Ascending aorta (tissue), 2 donors: ENCODE measurements at regions not wholly inside any gene's neighbourhood (a gene's known extent, or its start where the extent isn't known, plus 50 kb on each side); places are given as distances from the start of the nearest gene placed in this dataset.

ENCODE experiments used
- DNase-seq, 2 donors: peaks; one replicate each; pipeline ENCODE4 v3.0.0-alpha.2; 2019; ENCODE audit warnings: low spot score in 2 of 2
- H3K27ac ChIP-seq, 2 donors: fragments of 200-600 bp; sonication (generic); one replicate each; pipeline ENCODE4 v1.5.1; 2016 to 2017; ENCODE audit warnings: mild to moderate bottlenecking in 1 of 2
- H3K27me3 ChIP-seq: fragments of 200-600 bp; sonication (generic); one replicate; pipeline ENCODE4 v1.5.1; 2017
- H3K36me3 ChIP-seq, 2 donors: fragments of 200-600 bp; sonication (generic); one replicate each; pipeline ENCODE4 v1.5.1; 2016
- H3K4me1 ChIP-seq, 2 donors: fragments of 200-600 bp; sonication (generic); one replicate each; pipeline ENCODE4 v1.5.1; 2016 to 2017; ENCODE audit warnings: mild to moderate bottlenecking in 1 of 2
- H3K4me3 ChIP-seq, 2 donors: fragments of 200-600 bp; sonication (generic); one replicate each; pipeline ENCODE4 v1.5.1; 2016 to 2017; ENCODE audit warnings: mild to moderate bottlenecking in 1 of 2
- H3K9me3 ChIP-seq, 2 donors: fragments of 200-600 bp; sonication (generic); one replicate each; pipeline ENCODE4 v1.5.1; 2016
- CTCF ChIP-seq, 3 experiments: fragments of 200-600 bp in 2 of 3; fragments of 450-650 bp in 1 of 3; sonication (generic) in 2 of 3; IDR thresholded peaks; one replicate each; pipeline ENCODE4 v1.5.1; 2016 to 2019; ENCODE audit warnings: antibody characterized with exemption in 3 of 3, mild to moderate bottlenecking in 1 of 3, moderate library complexity in 1 of 3
- intact Hi-C: fragments of 100-400 bp; cut with DNase I; formaldehyde crosslinking; loops from one replicate; pipeline ENCODE4 v1.15.1; 2023

GRCh38 chr4:10821826-10822225 is 137.3 kb upstream of the CLNK start:
- Histone ChIP-seq H3K9me3 (no peaks in the 10 kb centered on the region), H3K36me3 (no peaks in the 10 kb centered on the region), H3K27me3 (no peaks in the 10 kb centered on the region), H3K27ac (no peak overlapping the region), H3K4me1 (no peaks in the 10 kb centered on the region), H3K4me3 (no peak overlapping the region)
- DNase-seq = no peak
- intact Hi-C loops = no loop called here
- TF ChIP-seq CTCF (IDR thresholded peaks at IDR 0.05) = no peak

- Histone ChIP-seq H3K4me3 (no peak overlapping the region), H3K4me1 (peaks cover 0 to 10% of the 10 kb centered on the region in 2 donors), H3K9me3 (no peaks in the 10 kb centered on the region), H3K27ac (no peak overlapping the region), H3K27me3 (no peaks in the 10 kb centered on the region), H3K36me3 (no peaks in the 10 kb centered on the region)
- intact Hi-C loops = no loop called here
- no peak for DNase-seq
- TF ChIP-seq CTCF (IDR thresholded peaks at IDR 0.05) = no peak
Measured at GRCh38 chr4:10816571-10816970, 132.0 kb upstream of the CLNK start.

- DNase-seq = no peak
- Histone ChIP-seq H3K9me3 (no peaks in the 10 kb centered on the region), H3K4me1 (peaks cover 0 to 10% of the 10 kb centered on the region in 2 donors), H3K27me3 (no peaks in the 10 kb centered on the region), H3K4me3 (no peak overlapping the region), H3K27ac (peak overlapping the region in 1 of 2 donors; percentile 50), H3K36me3 (no peaks in the 10 kb centered on the region)
- TF ChIP-seq CTCF (IDR thresholded peaks at IDR 0.05) = no peak
- intact Hi-C loops = no loop called here
Measured at GRCh38 chr4:10811991-10812390, 127.4 kb upstream of the CLNK start.

- TF ChIP-seq CTCF (IDR thresholded peaks at IDR 0.05) = no peak
- intact Hi-C loops = no loop called here
- no peak overlapping the region for H3K27ac ChIP-seq
- no peak for DNase-seq
- H3K27me3 ChIP-seq = no peaks in the 10 kb centered on the region
- H3K9me3 ChIP-seq = no peaks in the 10 kb centered on the region
- H3K4me1 ChIP-seq = peaks cover 0 to 10% of the 10 kb centered on the region in 2 donors
- H3K36me3 ChIP-seq = no peaks in the 10 kb centered on the region
- H3K4me3 ChIP-seq = no peak overlapping the region
Measured at GRCh38 chr4:10810411-10810810, 125.8 kb upstream of the CLNK start.

- H3K27ac ChIP-seq = no peak overlapping the region
- H3K4me1 ChIP-seq = peaks cover 0 to 10% of the 10 kb centered on the region in 2 donors
- H3K9me3 ChIP-seq = no peaks in the 10 kb centered on the region
- H3K36me3 ChIP-seq = no peaks in the 10 kb centered on the region
- no peak for DNase-seq
- intact Hi-C loops = no loop called here
- no peak overlapping the region for H3K4me3 ChIP-seq
- H3K27me3 ChIP-seq = no peaks in the 10 kb centered on the region
- TF ChIP-seq CTCF (IDR thresholded peaks at IDR 0.05) = no peak
Measured at GRCh38 chr4:10809905-10810304, 125.3 kb upstream of the CLNK start.

- intact Hi-C loops = no loop called here
- H3K4me3 ChIP-seq = no peak overlapping the region
- peaks cover 0 to 10% of the 10 kb centered on the region in 2 donors for H3K4me1 ChIP-seq
- no peak for TF ChIP-seq CTCF (IDR thresholded peaks at IDR 0.05)
- H3K9me3 ChIP-seq = no peaks in the 10 kb centered on the region
- DNase-seq = peak in 1 of 2 donors; percentile 71
- no peaks in the 10 kb centered on the region for H3K36me3 ChIP-seq
- no peak overlapping the region for H3K27ac ChIP-seq
- no peaks in the 10 kb centered on the region for H3K27me3 ChIP-seq
Measured at GRCh38 chr4:10808591-10808990, 124.0 kb upstream of the CLNK start.
